ENCODE measurements at regions not wholly inside any gene's neighbourhood (a gene's known extent, or its start where the extent isn't known, plus 50 kb on each side); places are given as distances from the start of the nearest gene placed in this dataset.

GRCh38 chr2:236693531-236693930 is 123.9 kb downstream of the ACKR3 start:
- TF ChIP-seq POLR2A (IDR thresholded peaks at IDR 0.05; ENCODE audit: low read depth, low read length) (no peak), SPI1 (IDR thresholded peaks at IDR 0.05; ENCODE audit: low read depth, low read length) (no peak), POLR2AphosphoS5 (IDR thresholded peaks at IDR 0.05; ENCODE audit: low read depth, low read length) (no peak), TAF1 (IDR thresholded peaks at IDR 0.05; ENCODE audit: low read depth, low read length) (no peak), PAX5 (IDR thresholded peaks at IDR 0.05; ENCODE audit: insufficient read depth, low read length, severe bottlenecking) (no peak), POU2F2 (IDR thresholded peaks at IDR 0.05; ENCODE audit: low read depth, low read length) (no peak)
